Smooth muscle cell (in vitro differentiated cells): ENCODE measurements at regions not wholly inside any gene's neighbourhood (a gene's known extent, or its start where the extent isn't known, plus 50 kb on each side); places are given as distances from the start of the nearest gene placed in this dataset.

Experiments used
- DNase-seq: peaks from one replicate; lab custom pipeline; 2025; ENCODE audit not compliant: unreplicated experiment; lab: John Stamatoyannopoulos, UW
- H2AFZ ChIP-seq: fragments of 200-600 bp; sonication (generic); 2 replicates; pipeline ENCODE4 v1.6.0; 2016; ENCODE audit warnings: antibody characterized with exemption, low read depth, mild to moderate bottlenecking
- H3F3A ChIP-seq: fragments of 200-600 bp; sonication (generic); 2 replicates; pipeline ENCODE4 v1.6.0; 2017; ENCODE audit warnings: antibody characterized with exemption, low read depth
- H3K27ac ChIP-seq: fragments of 200-600 bp; sonication (generic); 2 replicates; pipeline ENCODE4 v1.5.1; 2016; ENCODE audit warnings: low read depth, mild to moderate bottlenecking
- H3K27me3 ChIP-seq: fragments of 200-600 bp; sonication (generic); 2 replicates; pipeline ENCODE4 v1.6.1; 2016; ENCODE audit warnings: low read depth, mild to moderate bottlenecking
- H3K36me3 ChIP-seq: fragments of 200-600 bp; sonication (generic); 2 replicates; pipeline ENCODE4 v1.5.1; 2016; ENCODE audit warnings: low read depth
- H3K4me1 ChIP-seq: fragments of 200-600 bp; sonication (generic); 2 replicates; pipeline ENCODE4 v1.5.1; 2016; ENCODE audit warnings: low read depth
- H3K4me2 ChIP-seq: fragments of 200-600 bp; sonication (generic); 2 replicates; pipeline ENCODE4 v1.6.0; 2016; ENCODE audit warnings: mild to moderate bottlenecking
- H3K4me3 ChIP-seq: fragments of 200-600 bp; sonication (generic); 2 replicates; pipeline ENCODE4 v1.5.1; 2016; ENCODE audit warnings: mild to moderate bottlenecking
- H3K79me2 ChIP-seq: fragments of 200-600 bp; sonication (generic); 2 replicates; pipeline ENCODE4 v1.6.0; 2016; ENCODE audit warnings: low read depth, mild to moderate bottlenecking
- H3K9ac ChIP-seq: fragments of 200-600 bp; sonication (generic); 2 replicates; pipeline ENCODE4 v1.6.0; 2016; ENCODE audit warnings: low read depth
- H3K9me3 ChIP-seq: fragments of 200-600 bp; sonication (generic); replicated peaks from 2 replicates; pipeline ENCODE4 v1.5.1; 2016; ENCODE audit warnings: low read depth
- H4K20me1 ChIP-seq: fragments of 200-600 bp; sonication (generic); 2 replicates; pipeline ENCODE4 v1.6.0; 2016; ENCODE audit warnings: low read depth
- WGBS: methylation state at CpG from one replicate; pipeline ENCODE4 v1.1.7; 2016; ENCODE audit warnings: low lambda C conversion rate; 5-methylcytosine and 5-hydroxymethylcytosine counted together
- TF ChIP-seq, protein P1 (sequence below): fragments of 200-600 bp; sonication (generic); IDR thresholded peaks from 2 replicates; pipeline ENCODE4 v1.5.1; 2017; ENCODE audit warnings: borderline replicate concordance, mild to moderate bottlenecking, antibody characterized with exemption; ENCODE audit not compliant: insufficient read depth, poor library complexity, severe bottlenecking

DNA sequence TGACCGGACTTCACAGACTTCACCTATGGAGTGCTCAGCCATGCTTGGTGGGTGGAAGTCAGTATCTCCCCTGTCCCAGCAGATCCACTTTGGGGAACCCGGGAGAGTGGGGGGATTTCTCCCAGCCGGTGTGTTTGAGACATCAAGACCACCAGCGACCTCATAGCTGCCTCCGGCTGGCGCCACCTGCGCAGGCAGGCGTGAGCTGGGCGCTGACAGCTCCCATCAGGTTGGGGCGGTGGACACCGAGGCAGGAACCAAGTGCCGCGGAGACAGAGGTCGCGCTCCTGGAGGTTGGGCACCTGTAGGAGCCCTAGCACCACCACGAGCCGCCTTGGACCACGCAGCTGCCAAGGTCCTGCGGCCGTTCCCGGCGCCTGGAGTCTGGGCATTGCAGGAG lies 124.0 kb upstream of the LARP1 start:
- 98% methylated on average over 22 of the region's 22 CpGs for WGBS
- Histone ChIP-seq H3K4me3 (no peak overlapping the region), H3K36me3 (no peaks in the 10 kb centered on the region)

DNA sequence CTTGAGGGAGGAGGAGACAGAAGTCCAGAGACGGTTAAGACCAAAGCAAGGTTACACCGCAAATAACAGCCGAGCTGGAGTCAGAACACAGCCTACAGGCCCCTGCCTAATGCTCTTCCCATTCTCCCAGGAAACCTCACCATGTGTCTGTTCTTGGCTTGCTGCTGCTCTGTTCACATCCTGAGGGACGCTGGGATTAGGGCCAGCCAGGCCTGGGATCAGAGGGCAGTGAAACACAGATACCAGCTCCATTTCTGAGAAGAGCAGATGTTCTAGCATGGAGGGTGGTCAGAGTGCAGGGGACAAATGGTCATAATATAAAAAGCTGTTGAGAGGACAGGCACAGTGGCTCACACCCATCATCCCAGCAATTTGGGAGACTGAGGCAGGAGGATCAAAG lies 124.8 kb upstream of the LARP1 start:
- no peak overlapping the region for H2AFZ ChIP-seq
- H3K27ac ChIP-seq = no peak overlapping the region
- no peaks in the 10 kb centered on the region for H3K27me3 ChIP-seq
- no peak overlapping the region for H3K4me2 ChIP-seq
- no peaks in the 10 kb centered on the region for H3K9me3 ChIP-seq
- H3F3A ChIP-seq = peaks cover 5% of the 10 kb centered on the region
- H3K36me3 ChIP-seq = no peaks in the 10 kb centered on the region
- TF ChIP-seq, protein P1, sequence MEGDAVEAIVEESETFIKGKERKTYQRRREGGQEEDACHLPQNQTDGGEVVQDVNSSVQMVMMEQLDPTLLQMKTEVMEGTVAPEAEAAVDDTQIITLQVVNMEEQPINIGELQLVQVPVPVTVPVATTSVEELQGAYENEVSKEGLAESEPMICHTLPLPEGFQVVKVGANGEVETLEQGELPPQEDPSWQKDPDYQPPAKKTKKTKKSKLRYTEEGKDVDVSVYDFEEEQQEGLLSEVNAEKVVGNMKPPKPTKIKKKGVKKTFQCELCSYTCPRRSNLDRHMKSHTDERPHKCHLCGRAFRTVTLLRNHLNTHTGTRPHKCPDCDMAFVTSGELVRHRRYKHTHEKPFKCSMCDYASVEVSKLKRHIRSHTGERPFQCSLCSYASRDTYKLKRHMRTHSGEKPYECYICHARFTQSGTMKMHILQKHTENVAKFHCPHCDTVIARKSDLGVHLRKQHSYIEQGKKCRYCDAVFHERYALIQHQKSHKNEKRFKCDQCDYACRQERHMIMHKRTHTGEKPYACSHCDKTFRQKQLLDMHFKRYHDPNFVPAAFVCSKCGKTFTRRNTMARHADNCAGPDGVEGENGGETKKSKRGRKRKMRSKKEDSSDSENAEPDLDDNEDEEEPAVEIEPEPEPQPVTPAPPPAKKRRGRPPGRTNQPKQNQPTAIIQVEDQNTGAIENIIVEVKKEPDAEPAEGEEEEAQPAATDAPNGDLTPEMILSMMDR = no peak
- no peak overlapping the region for H3K9ac ChIP-seq
- H3K4me3 ChIP-seq = no peak overlapping the region
- H4K20me1 ChIP-seq = no peaks in the 10 kb centered on the region
- no peaks in the 10 kb centered on the region for H3K79me2 ChIP-seq
- WGBS = 47% methylated on average over 4 of the region's 4 CpGs
- no peak for DNase-seq
- H3K4me1 ChIP-seq = no peaks in the 10 kb centered on the region

More for the DNA sequence above, 124.0 kb upstream of the LARP1 start:
- Histone ChIP-seq H3K9ac (no peak overlapping the region), H3K27ac (no peak overlapping the region), H4K20me1 (no peaks in the 10 kb centered on the region), H2AFZ (no peak overlapping the region), H3K4me1 (no peaks in the 10 kb centered on the region), H3K4me2 (no peak overlapping the region), H3K9me3 (no peaks in the 10 kb centered on the region), H3K27me3 (no peaks in the 10 kb centered on the region), H3K79me2 (no peaks in the 10 kb centered on the region), H3F3A (peaks cover 5% of the 10 kb centered on the region)
- TF ChIP-seq, protein P1 = no peak
- DNase-seq = no peak

DNA sequence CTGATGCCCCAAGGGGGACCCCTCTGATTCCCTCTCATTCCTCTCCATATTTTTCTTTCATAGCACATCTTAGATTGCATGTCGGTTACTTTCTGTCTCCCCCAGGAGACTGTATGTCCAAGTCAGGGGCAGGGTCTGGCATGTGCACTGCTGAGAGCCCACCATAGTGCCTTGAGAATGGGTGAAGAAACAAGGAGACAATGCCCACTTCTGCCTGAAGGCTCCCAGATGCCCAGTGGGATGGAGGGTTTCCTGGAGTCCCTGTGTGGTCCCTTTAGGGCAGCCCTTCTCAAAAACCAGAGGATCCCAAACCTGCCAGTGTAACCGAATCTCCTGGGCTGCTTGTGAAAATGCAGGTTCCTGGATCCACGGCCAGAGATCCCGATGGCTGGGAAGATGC lies 126.5 kb upstream of the LARP1 start:
- WGBS = 93% methylated on average over 4 of the region's 4 CpGs
- no peak for DNase-seq
- no peak overlapping the region for H2AFZ ChIP-seq
- H3K9ac ChIP-seq = no peak overlapping the region
- H3K9me3 ChIP-seq = no peaks in the 10 kb centered on the region
- no peak overlapping the region for H3K4me3 ChIP-seq
- H3K4me1 ChIP-seq = no peaks in the 10 kb centered on the region
- H3K36me3 ChIP-seq = no peaks in the 10 kb centered on the region
- TF ChIP-seq, protein P1 = no peak
- no peaks in the 10 kb centered on the region for H3K27me3 ChIP-seq
- no peak overlapping the region for H3K4me2 ChIP-seq
- H3F3A ChIP-seq = peaks cover 5% of the 10 kb centered on the region
- no peak overlapping the region for H3K27ac ChIP-seq
- no peaks in the 10 kb centered on the region for H4K20me1 ChIP-seq
- no peaks in the 10 kb centered on the region for H3K79me2 ChIP-seq
